RWPE1 (cell line): ENCODE measurements at regions not wholly inside any gene's neighbourhood (a gene's known extent, or its start where the extent isn't known, plus 50 kb on each side); places are given as distances from the start of the nearest gene placed in this dataset.

ENCODE experiments used
- CTCF ChIA-PET: fragments of 350-600 bp; sonication (Branson Sonifier 250); formaldehyde crosslinking; extraction: SDS; loops from one replicate; lab custom pipeline; 2021; lab: Yijun Ruan, JAX
- POLR2A ChIA-PET: fragments of 400-600 bp; formaldehyde crosslinking; extraction: SDS; loops from one replicate; lab custom pipeline; 2020; ENCODE audit warnings: antibody characterized with exemption; ENCODE audit not compliant: low non-redundant PET; lab: Yijun Ruan, JAX
- DNase-seq: peaks from one replicate; pipeline ENCODE4 v3.0.0; 2012; ENCODE audit warnings: low spot score
- H3K27ac ChIP-seq: fragments of 450-650 bp; 2 replicates; pipeline ENCODE4 v1.5.1; 2017
- TF ChIP-seq, protein P1 (sequence below): fragments of 450-650 bp; conservative IDR thresholded peaks from 2 replicates; pipeline ENCODE4 v1.5.1; 2017; ENCODE audit warnings: low read depth, mild to moderate bottlenecking

DNA sequence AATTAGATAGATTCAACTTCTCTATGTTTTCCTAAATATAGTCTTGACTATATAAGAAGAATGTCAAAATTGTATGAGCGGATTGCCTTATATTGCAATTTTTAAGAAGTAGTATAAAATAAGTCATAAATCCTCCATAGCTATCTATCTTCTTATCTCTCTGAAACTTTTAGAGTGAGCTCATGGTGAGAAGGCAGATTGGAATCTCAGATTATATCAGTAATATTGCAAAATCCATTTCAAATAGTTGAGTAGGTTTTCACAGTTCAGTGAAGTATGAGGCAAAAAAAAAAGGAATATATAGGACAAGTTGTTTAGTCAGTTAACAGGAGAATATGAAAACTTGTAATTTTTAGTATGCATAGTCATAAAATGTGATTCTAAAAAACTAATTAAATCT lies 156.4 kb downstream of the FAM174A start:
- no peak for DNase-seq
- TF ChIP-seq, protein P1, sequence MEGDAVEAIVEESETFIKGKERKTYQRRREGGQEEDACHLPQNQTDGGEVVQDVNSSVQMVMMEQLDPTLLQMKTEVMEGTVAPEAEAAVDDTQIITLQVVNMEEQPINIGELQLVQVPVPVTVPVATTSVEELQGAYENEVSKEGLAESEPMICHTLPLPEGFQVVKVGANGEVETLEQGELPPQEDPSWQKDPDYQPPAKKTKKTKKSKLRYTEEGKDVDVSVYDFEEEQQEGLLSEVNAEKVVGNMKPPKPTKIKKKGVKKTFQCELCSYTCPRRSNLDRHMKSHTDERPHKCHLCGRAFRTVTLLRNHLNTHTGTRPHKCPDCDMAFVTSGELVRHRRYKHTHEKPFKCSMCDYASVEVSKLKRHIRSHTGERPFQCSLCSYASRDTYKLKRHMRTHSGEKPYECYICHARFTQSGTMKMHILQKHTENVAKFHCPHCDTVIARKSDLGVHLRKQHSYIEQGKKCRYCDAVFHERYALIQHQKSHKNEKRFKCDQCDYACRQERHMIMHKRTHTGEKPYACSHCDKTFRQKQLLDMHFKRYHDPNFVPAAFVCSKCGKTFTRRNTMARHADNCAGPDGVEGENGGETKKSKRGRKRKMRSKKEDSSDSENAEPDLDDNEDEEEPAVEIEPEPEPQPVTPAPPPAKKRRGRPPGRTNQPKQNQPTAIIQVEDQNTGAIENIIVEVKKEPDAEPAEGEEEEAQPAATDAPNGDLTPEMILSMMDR = no peak
- ChIA-PET CTCF (no interaction called here), POLR2A (no interaction called here)
- H3K27ac ChIP-seq = no peak overlapping the region

DNA sequence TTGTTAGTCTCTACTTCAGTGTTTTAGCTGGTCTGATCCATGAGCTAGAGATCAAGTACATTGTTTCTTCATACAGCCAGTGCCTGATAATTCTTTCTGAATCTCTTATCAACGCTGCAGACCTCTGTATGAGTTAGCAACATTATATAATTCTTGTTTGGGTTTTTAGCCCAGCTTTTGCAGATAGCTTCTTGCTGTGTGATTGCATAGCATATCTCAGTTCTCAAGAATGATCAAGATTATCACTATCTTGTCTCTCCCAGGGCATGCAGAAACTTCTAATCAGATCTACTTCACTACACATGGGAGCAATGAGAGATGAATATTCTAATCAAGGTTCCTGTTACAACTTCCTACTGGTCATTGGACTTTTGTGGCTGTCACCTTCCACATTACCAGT lies 158.3 kb downstream of the FAM174A start:
- TF ChIP-seq, protein P1 = no peak
- no peak overlapping the region for H3K27ac ChIP-seq
- ChIA-PET POLR2A (no interaction called here), CTCF (no interaction called here)
- no peak for DNase-seq

DNA sequence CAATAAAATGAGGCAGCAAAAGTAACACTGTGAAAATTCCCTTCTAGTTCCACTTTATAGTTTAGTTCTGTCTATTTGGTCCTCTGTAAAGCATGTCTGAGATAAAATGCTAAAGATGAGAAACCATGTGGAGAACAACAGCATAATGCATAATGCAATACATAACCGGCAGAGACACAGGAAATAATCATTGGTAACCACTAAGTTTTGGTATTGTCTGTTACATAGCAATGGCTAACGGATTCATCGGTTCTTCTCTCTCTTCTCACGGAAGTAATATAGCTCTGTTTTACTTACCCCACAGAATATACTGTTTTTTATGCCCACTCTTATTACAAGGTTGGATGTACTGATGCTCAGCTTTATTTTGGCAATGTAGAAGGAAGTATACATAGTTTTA lies 158.9 kb downstream of the FAM174A start:
- no peak overlapping the region for H3K27ac ChIP-seq
- ChIA-PET POLR2A (no interaction called here), CTCF (interaction anchor here (0.6 kb wide), 1 partner anchor 162 kb away, joined by 3 read pairs; no protein-coding TSS in a partner anchor)
- no peak for DNase-seq
- TF ChIP-seq, protein P1 = no peak

DNA sequence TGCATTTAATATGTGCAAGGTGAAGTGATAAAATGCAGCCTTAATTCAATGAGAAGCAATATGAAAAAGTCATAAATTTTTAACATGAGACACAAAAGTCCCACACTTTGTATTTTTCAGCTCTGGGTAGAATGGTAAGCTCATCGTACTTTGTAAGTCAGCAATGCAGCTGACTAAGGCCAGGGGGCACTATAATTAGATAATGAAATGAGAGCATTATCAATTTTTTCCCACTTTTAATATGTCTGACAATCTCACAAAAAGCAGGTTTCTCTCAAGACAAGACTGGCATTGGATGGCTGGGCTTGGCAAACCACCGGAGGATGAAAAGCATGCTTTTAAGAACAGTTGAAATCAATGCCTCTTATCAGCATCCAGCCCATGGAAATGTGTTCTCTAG lies 162.8 kb downstream of the FAM174A start:
- TF ChIP-seq, protein P1 = no peak
- POLR2A ChIA-PET = no interaction called here
- H3K27ac ChIP-seq = no peak overlapping the region
- CTCF ChIA-PET = interaction anchor here (0.6 to 0.9 kb wide), 3 partner anchors 24 to 267 kb away, joined by 3 read pairs; no protein-coding TSS in a partner anchor
- DNase-seq = no peak

DNA sequence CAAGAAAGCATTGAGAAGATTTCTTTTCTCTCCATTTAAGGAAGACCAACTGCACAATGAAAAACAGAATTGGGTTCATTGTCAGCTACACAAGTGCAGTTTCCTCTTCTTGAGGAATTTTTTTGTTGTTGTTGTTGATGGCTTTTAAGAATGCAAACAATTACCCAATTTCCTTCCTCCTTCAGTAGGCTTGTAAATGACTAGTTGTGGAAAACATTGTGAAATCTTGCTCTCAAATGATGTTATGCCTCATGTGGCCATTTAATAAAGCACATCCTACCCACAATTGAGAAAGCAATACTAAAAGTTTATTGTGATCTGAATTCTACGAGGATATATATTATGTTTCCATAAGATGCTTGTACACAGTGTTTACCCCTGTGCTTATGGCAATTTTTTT lies 171.6 kb downstream of the FAM174A start:
- peak; percentile 18 for DNase-seq

DNA sequence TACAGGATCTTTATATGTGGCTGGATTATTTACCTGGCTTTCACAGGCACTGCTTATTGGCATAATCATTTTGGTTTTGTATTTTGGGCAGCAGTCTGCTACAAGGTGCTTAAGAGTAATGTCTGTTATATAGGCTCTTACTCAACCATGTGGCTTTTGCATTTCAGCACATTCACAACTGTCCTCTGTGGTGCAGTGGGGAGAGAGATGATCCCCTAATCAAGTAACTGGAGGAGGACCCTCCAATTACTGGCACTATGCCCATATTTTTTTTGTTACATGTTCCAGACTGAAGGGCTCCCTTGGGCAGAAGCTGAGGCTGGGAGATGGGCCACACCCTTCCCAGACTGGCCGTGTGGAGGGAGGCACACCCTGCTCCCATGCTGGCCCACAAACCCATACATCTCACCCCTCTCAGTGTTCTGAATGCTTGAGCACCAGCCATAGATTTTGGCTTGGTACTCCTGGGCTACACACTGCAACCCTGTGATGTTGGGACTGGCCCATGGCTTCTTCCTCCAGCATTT lies 173.5 kb downstream of the FAM174A start:
- DNase-seq = no peak
- ChIA-PET POLR2A (interaction anchor here (0.6 kb wide), 1 partner anchor 124 kb away, joined by 6 read pairs; no protein-coding TSS in a partner anchor), CTCF (interaction anchor here (0.8 kb wide), 1 partner anchor 520 kb away, joined by 6 read pairs; no protein-coding TSS in a partner anchor)
- TF ChIP-seq, protein P1 = no peak
- H3K27ac ChIP-seq = no peak overlapping the region

More for the DNA sequence above, 171.6 kb downstream of the FAM174A start:
- TF ChIP-seq, protein P1 = peak; percentile 46; the same call in 1 of the 2 replicates
- ChIA-PET POLR2A (no interaction called here), CTCF (interaction anchor here (0.5 to 0.6 kb wide), 4 partner anchors 56 to 972 kb away, joined by 3 read pairs; no protein-coding TSS in a partner anchor)
- no peak overlapping the region for H3K27ac ChIP-seq
